Calu3 (cell line): ENCODE measurements at regions not wholly inside any gene's neighbourhood (a gene's known extent, or its start where the extent isn't known, plus 50 kb on each side); places are given as distances from the start of the nearest gene placed in this dataset.

Source experiments
- BruUV-seq: library from RNA; stranded (reverse); fragments of 400-500 nt; replicated peaks from 2 replicates; lab custom pipeline; 2021; lab: Mats Ljungman, UMichigan
- CTCF ChIA-PET: fragments of 300-600 bp; sonication (Branson Sonifier 250); formaldehyde crosslinking; loops from one replicate; lab custom pipeline; 2022; ENCODE audit warnings: antibody characterized with exemption; lab: Charles Lee
- DNase-seq: peaks from one replicate; pipeline ENCODE4 v3.0.0; 2022
- H3K27ac Mint-ChIP-seq: one replicate; pipeline ENCODE4 v1.8.0; 2022; ENCODE audit warnings: mixed read lengths; ENCODE audit not compliant: unreplicated experiment
- H3K27me3 Mint-ChIP-seq: one replicate; pipeline ENCODE4 v1.8.0; 2022; ENCODE audit warnings: mixed read lengths; ENCODE audit not compliant: unreplicated experiment
- H3K36me3 Mint-ChIP-seq: one replicate; pipeline ENCODE4 v1.8.0; 2022; ENCODE audit warnings: mild to moderate bottlenecking, moderate library complexity, mixed read lengths; ENCODE audit not compliant: insufficient read depth, unreplicated experiment
- H3K4me1 Mint-ChIP-seq: one replicate; pipeline ENCODE4 v1.8.0; 2022; ENCODE audit warnings: mild to moderate bottlenecking, low read depth, mixed read lengths; ENCODE audit not compliant: unreplicated experiment
- H3K4me3 Mint-ChIP-seq: one replicate; pipeline ENCODE4 v1.8.0; 2022; ENCODE audit warnings: mild to moderate bottlenecking, low read depth, moderate library complexity, mixed read lengths; ENCODE audit not compliant: unreplicated experiment
- H3K9me3 Mint-ChIP-seq: one replicate; pipeline ENCODE4 v1.8.0; 2022; ENCODE audit warnings: low read depth, mixed read lengths; ENCODE audit not compliant: unreplicated experiment
- intact Hi-C: fragments of 100-400 bp; cut with micrococcal nuclease; formaldehyde crosslinking; loops from one replicate; pipeline ENCODE4 v1.10.0; 2022; ENCODE audit not compliant: unreplicated experiment
- TF ChIP-seq, protein P1 (sequence below): fragments of 200-600 bp; IDR thresholded peaks from one replicate; pipeline ENCODE4 v1.8.0; 2022; ENCODE audit warnings: antibody characterized with exemption; ENCODE audit not compliant: unreplicated experiment

DNA sequence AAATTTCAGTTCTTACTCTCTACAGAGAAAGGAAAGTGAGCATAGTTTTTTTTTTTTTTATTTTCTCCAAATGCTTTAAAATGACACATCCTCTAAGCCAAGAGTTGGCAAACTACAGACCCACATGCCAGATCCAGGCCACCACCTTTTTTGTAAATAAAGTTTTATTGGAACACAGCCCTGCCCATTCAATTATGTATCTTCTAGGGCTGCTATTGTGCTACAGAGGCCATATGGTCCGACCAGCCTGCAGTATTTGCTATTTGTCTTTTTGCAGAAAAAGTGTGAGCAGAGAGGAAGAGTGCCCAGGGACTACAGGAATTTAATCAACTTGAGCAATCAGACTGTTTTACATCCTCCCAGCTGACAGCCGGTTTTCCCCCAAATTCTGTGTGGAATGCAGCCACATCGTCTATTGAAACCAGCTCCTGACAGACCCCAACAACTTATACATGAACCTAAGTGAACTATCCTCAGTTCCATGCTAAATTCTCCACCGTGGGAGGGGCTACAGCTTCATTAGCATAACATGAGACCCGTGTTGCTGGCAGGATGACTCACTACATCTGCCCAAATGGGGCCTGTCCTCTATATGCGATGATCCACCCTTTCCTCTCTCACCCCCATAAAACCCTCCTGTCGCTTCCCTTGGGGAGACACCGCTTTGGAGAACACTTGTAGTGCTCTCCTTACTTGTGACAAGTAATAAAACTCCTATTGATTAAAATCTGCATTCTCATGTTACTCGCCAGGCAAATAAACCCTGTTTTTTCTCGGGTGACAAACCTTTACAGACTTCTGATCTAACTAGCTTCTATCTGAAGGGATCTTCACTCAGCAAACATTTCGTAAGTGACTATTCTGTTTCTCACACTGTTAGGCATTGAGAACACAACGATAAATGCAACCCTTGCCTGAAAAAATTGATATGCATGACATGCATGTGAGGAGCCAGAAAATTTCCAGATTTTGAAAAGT lies 149.4 kb upstream of the HS3ST3A1 start:
- H3K27me3 Mint-ChIP-seq: no peaks in the 10 kb centered on the region
- no peak for DNase-seq
- TF ChIP-seq, protein P1, sequence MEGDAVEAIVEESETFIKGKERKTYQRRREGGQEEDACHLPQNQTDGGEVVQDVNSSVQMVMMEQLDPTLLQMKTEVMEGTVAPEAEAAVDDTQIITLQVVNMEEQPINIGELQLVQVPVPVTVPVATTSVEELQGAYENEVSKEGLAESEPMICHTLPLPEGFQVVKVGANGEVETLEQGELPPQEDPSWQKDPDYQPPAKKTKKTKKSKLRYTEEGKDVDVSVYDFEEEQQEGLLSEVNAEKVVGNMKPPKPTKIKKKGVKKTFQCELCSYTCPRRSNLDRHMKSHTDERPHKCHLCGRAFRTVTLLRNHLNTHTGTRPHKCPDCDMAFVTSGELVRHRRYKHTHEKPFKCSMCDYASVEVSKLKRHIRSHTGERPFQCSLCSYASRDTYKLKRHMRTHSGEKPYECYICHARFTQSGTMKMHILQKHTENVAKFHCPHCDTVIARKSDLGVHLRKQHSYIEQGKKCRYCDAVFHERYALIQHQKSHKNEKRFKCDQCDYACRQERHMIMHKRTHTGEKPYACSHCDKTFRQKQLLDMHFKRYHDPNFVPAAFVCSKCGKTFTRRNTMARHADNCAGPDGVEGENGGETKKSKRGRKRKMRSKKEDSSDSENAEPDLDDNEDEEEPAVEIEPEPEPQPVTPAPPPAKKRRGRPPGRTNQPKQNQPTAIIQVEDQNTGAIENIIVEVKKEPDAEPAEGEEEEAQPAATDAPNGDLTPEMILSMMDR: no peak
- peaks cover 12% of the 10 kb centered on the region for H3K9me3 Mint-ChIP-seq
- no TSS peak for BruUV-seq
- H3K27ac Mint-ChIP-seq: no peak overlapping the region
- no peaks in the 10 kb centered on the region for H3K36me3 Mint-ChIP-seq
- no peak overlapping the region for H3K4me3 Mint-ChIP-seq
- no peaks in the 10 kb centered on the region for H3K4me1 Mint-ChIP-seq
- intact Hi-C loops: loop anchor here (10.0 kb wide), 1 partner anchor 554 kb away; the partner anchor contains the start of gene HS3ST3B1
- CTCF ChIA-PET: no interaction called here

DNA sequence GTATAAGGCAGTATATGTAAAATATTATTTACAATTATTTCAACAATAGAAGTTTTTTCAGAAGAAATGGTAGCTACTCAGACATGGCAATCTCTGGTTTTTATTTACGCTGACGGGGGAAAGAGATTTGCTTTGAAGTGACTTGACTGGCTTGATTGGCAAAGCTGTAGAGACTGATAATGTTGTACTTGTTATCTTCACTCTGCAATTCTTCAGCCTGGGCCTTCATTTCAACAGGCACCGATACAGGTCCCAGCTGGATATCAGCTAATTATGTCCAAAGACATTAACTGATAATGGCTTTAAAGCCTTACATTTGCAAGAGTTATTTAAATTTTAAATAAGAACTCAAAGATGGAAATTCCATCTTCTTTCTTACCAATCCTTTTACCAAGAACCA lies 151.4 kb upstream of the HS3ST3A1 start:
- CTCF ChIA-PET: no interaction called here
- Mint-ChIP-seq H3K36me3 (no peaks in the 10 kb centered on the region), H3K4me3 (no peak overlapping the region), H3K9me3 (peaks cover 12% of the 10 kb centered on the region), H3K4me1 (no peaks in the 10 kb centered on the region), H3K27me3 (no peaks in the 10 kb centered on the region), H3K27ac (no peak overlapping the region)
- TF ChIP-seq, protein P1: no peak
- intact Hi-C loops: loop anchor here (10.0 kb wide), 1 partner anchor 552 kb away; the partner anchor contains the start of gene HS3ST3B1
- BruUV-seq: no TSS peak
- DNase-seq: no peak

DNA sequence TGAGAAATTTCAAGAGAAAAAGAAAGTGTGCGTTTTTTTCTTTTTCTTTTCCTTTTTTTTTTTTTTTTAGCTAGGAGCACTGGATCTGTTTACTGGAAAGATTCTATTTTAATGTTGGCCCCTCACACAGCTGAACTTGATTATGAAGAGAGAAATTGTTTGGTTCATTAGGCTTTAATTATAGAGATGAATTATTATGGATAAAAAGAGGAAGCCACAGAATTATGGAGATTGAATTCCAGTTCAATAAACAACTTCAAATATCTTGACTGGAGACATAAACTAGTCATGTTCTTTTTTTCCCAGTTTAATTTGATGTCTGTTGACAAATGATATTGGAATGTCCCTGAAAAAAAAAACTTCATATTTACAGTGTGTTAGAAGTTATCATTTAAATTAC lies 152.0 kb upstream of the HS3ST3A1 start:
- Mint-ChIP-seq H3K27ac (no peak overlapping the region), H3K4me1 (no peaks in the 10 kb centered on the region), H3K4me3 (no peak overlapping the region), H3K36me3 (no peaks in the 10 kb centered on the region), H3K27me3 (no peaks in the 10 kb centered on the region), H3K9me3 (peaks cover 12% of the 10 kb centered on the region)
- TF ChIP-seq, protein P1: no peak
- BruUV-seq: no TSS peak
- CTCF ChIA-PET: no interaction called here
- intact Hi-C loops: loop anchor here (10.0 kb wide), 1 partner anchor 551 kb away; the partner anchor contains the start of gene HS3ST3B1
- DNase-seq: no peak

DNA sequence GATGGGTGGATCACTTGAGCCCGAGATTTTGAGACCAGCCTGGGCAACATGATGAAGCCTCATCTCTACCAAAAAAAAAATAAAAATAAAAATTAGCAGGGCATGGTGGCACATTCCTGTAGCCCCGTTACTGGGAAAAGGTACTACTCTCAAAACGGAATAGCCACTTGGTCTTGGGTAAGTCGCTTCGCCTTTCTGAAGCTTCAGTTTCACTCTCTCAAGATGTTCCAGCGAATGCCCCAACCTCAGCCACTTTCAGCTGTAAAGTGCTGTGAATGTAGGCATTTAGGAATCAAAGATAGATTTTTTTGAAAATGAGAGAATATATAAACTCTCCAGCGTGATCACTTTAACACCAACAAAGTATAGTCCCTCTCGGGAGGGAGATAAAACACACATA lies 154.1 kb upstream of the HS3ST3A1 start:
- Mint-ChIP-seq H3K9me3 (peaks cover 3% of the 10 kb centered on the region), H3K27me3 (no peaks in the 10 kb centered on the region), H3K27ac (no peak overlapping the region), H3K4me3 (no peak overlapping the region), H3K4me1 (no peaks in the 10 kb centered on the region), H3K36me3 (no peaks in the 10 kb centered on the region)
- intact Hi-C loops: loop anchor here (10.0 kb wide), 1 partner anchor 549 kb away; the partner anchor contains the start of gene HS3ST3B1
- CTCF ChIA-PET: no interaction called here
- no TSS peak for BruUV-seq
- DNase-seq: no peak
- TF ChIP-seq, protein P1: no peak
